ENCODE measurements at regions not wholly inside any gene's neighbourhood (a gene's known extent, or its start where the extent isn't known, plus 50 kb on each side); places are given as distances from the start of the nearest gene placed in this dataset.

DNA sequence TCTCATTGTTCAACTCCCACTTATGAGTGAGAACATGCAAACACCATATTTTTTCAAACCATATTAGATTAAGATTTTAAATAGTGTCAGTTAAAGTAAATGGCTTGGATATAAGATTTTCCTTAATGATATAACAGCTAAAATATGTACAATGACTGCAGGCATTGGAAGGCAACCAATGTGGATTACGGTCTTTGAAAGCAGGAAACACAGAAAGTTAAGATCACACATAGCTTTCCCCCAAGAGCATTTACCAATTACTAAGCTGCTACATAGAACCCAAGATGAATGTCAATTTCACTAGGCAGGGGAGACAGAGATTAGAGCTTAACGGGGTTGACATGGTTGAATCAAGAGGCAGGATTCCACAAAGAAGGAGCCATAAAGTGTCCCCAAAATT is 173.2 kb upstream of the TRPC4 start:
- no peaks in the 10 kb centered on the region for H3K36me3 ChIP-seq (ENCODE audit: low read depth)
- no peak overlapping the region for H2AFZ ChIP-seq
- POLR2A ChIA-PET (ENCODE audit: unreplicated experiment), result no interaction called here
- no peaks in the 10 kb centered on the region for H3K4me1 ChIP-seq (replicated peaks; ENCODE audit: insufficient read depth)
- no peak for DNase-seq
- no peaks in the 10 kb centered on the region for H4K20me1 ChIP-seq (ENCODE audit: insufficient read depth)
- no peak overlapping the region for H3K4me3 ChIP-seq
- CTCF ChIA-PET, result no interaction called here
- H3K79me2 ChIP-seq (ENCODE audit: low read depth), result no peaks in the 10 kb centered on the region
- no peaks in the 10 kb centered on the region for H3K27me3 ChIP-seq (ENCODE audit: insufficient read depth, low read depth)
- H3K9me2 ChIP-seq (ENCODE audit: insufficient read depth), result no peaks in the 10 kb centered on the region
- no TSS peak for BruUV-seq (replicated peaks)
- intact Hi-C loops (cut with micrococcal nuclease; ENCODE audit: unreplicated experiment), result loop anchor here (10.0 kb wide), 1 partner anchor 168 kb away; no protein-coding TSS in a partner anchor
- no peak overlapping the region for H3K4me2 ChIP-seq
- no peak overlapping the region for H3K27ac ChIP-seq
- H3F3A ChIP-seq (ENCODE audit: insufficient read depth, low read depth), result no peaks in the 10 kb centered on the region
- TF ChIP-seq, protein P1, sequence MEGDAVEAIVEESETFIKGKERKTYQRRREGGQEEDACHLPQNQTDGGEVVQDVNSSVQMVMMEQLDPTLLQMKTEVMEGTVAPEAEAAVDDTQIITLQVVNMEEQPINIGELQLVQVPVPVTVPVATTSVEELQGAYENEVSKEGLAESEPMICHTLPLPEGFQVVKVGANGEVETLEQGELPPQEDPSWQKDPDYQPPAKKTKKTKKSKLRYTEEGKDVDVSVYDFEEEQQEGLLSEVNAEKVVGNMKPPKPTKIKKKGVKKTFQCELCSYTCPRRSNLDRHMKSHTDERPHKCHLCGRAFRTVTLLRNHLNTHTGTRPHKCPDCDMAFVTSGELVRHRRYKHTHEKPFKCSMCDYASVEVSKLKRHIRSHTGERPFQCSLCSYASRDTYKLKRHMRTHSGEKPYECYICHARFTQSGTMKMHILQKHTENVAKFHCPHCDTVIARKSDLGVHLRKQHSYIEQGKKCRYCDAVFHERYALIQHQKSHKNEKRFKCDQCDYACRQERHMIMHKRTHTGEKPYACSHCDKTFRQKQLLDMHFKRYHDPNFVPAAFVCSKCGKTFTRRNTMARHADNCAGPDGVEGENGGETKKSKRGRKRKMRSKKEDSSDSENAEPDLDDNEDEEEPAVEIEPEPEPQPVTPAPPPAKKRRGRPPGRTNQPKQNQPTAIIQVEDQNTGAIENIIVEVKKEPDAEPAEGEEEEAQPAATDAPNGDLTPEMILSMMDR (conservative IDR thresholded peaks at IDR 0.05), result no peak
- TF ChIP-seq EZH2 (IDR thresholded peaks at IDR 0.05; ENCODE audit: low read depth), result no peak
- no peaks in the 10 kb centered on the region for H3K9me3 ChIP-seq (ENCODE audit: insufficient read depth, low read depth)

DNA sequence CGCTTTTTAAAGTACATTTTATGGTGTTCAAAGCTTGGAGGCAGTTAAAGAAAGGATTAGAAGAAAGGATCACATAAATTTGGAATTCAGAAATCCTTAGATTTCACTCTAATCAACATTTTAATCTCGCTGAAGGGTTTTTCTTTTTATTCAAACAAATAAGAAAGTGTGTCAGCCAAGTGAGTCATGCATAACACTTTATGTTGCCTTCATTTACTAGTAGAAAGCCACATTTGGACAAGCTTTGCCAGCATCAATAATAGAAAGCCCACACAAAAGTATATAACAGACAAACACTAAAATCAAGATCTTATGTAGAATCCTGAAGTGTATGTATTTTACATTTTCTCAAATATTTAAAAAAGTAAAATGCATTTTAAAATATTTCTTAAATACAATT is 154.9 kb upstream of the TRPC4 start:
- ChIA-PET POLR2A (ENCODE audit: unreplicated experiment) (no interaction called here), CTCF (no interaction called here)
- H3K27ac ChIP-seq, result no peak overlapping the region
- H3K9me2 ChIP-seq (ENCODE audit: insufficient read depth), result no peaks in the 10 kb centered on the region; the same call in 1 of the 2 replicates
- H3K4me1 ChIP-seq (replicated peaks; ENCODE audit: insufficient read depth), result no peaks in the 10 kb centered on the region
- no peak overlapping the region for H3K4me3 ChIP-seq
- intact Hi-C loops (cut with micrococcal nuclease; ENCODE audit: unreplicated experiment), result no loop called here
- H3K27me3 ChIP-seq (ENCODE audit: insufficient read depth, low read depth), result no peaks in the 10 kb centered on the region
- no peaks in the 10 kb centered on the region for H3F3A ChIP-seq (ENCODE audit: insufficient read depth, low read depth)
- no TSS peak for BruUV-seq (replicated peaks)
- no peak overlapping the region for H3K4me2 ChIP-seq
- TF ChIP-seq, protein P1 (conservative IDR thresholded peaks at IDR 0.05), result no peak
- no peak for TF ChIP-seq EZH2 (IDR thresholded peaks at IDR 0.05; ENCODE audit: low read depth)
- H4K20me1 ChIP-seq (ENCODE audit: insufficient read depth), result no peaks in the 10 kb centered on the region
- no peaks in the 10 kb centered on the region for H3K79me2 ChIP-seq (ENCODE audit: low read depth)
- no peak overlapping the region for H2AFZ ChIP-seq
- H3K9me3 ChIP-seq (ENCODE audit: insufficient read depth, low read depth), result peaks cover 17% of the 10 kb centered on the region
- no peaks in the 10 kb centered on the region for H3K36me3 ChIP-seq (ENCODE audit: low read depth)
- DNase-seq, result no peak

DNA sequence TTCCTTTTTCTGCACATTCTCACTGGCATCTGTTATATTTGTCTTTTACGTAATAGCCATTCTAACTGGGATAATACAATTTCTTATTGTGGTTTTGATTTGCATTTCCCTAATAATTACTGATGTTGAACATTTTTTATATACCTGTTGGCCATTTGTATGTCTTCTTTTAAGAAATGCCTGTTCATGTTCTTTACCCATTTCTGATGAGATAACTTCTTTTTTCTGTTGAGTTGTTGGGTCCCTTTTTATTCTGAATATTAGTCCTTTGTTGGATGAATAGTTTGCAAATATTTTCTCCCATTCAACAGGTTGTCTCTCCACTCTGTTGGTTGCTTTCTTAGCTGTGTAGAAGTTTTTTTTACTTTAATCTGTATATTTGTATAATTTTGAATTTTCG is 147.7 kb upstream of the TRPC4 start:
- no TSS peak for BruUV-seq (replicated peaks)
- no peak overlapping the region for H2AFZ ChIP-seq
- peaks cover 18% of the 10 kb centered on the region for H3K9me3 ChIP-seq (ENCODE audit: insufficient read depth, low read depth)
- no peak overlapping the region for H3K4me3 ChIP-seq
- TF ChIP-seq, protein P1 (conservative IDR thresholded peaks at IDR 0.05), result no peak
- no peak for TF ChIP-seq EZH2 (IDR thresholded peaks at IDR 0.05; ENCODE audit: low read depth)
- no peak overlapping the region for H3K27ac ChIP-seq
- no peaks in the 10 kb centered on the region for H3F3A ChIP-seq (ENCODE audit: insufficient read depth, low read depth)
- no peaks in the 10 kb centered on the region for H3K9me2 ChIP-seq (ENCODE audit: insufficient read depth)
- no peaks in the 10 kb centered on the region for H4K20me1 ChIP-seq (ENCODE audit: insufficient read depth)
- H3K4me2 ChIP-seq, result no peak overlapping the region
- ChIA-PET CTCF (no interaction called here), POLR2A (ENCODE audit: unreplicated experiment) (no interaction called here)
- intact Hi-C loops (cut with micrococcal nuclease; ENCODE audit: unreplicated experiment), result no loop called here
- H3K36me3 ChIP-seq (ENCODE audit: low read depth), result no peaks in the 10 kb centered on the region
- no peak for DNase-seq
- H3K4me1 ChIP-seq (replicated peaks; ENCODE audit: insufficient read depth), result no peaks in the 10 kb centered on the region
- no peaks in the 10 kb centered on the region for H3K79me2 ChIP-seq (ENCODE audit: low read depth)
- H3K27me3 ChIP-seq (ENCODE audit: insufficient read depth, low read depth), result no peaks in the 10 kb centered on the region
